Right atrium auricular region (tissue), 2 donors: ENCODE measurements at regions not wholly inside any gene's neighbourhood (a gene's known extent, or its start where the extent isn't known, plus 50 kb on each side); places are given as distances from the start of the nearest gene placed in this dataset.

Source experiments
- DNase-seq: peaks from one replicate; pipeline ENCODE4 v3.0.0-alpha.2; 2019; ENCODE audit warnings: low spot score
- H3K27ac ChIP-seq, 2 donors: fragments of 200-600 bp; sonication (generic); 1 replicate in 1 of 2; 2 replicates in 1 of 2; pipeline ENCODE4 v1.5.1; 2016 to 2019
- H3K27me3 ChIP-seq, 2 donors: fragments of 200-600 bp; sonication (generic); one replicate each; pipeline versions ENCODE4 v1.5.1 to v1.6.0; 2017 to 2019
- H3K36me3 ChIP-seq: fragments of 200-600 bp; sonication (generic); one replicate; pipeline ENCODE4 v1.5.1; 2016
- H3K4me1 ChIP-seq, 2 donors: fragments of 200-600 bp; sonication (generic); one replicate each; pipeline versions ENCODE4 v1.5.1 to v1.6.0; 2017 to 2019
- H3K4me3 ChIP-seq, 2 donors: fragments of 200-600 bp; sonication (generic); 1 replicate in 1 of 2; 2 replicates in 1 of 2; pipeline ENCODE4 v1.5.1; 2017 to 2019; ENCODE audit warnings: mild to moderate bottlenecking in 1 of 2, moderate library complexity in 1 of 2
- H3K9me3 ChIP-seq, 2 donors: fragments of 200-600 bp; sonication (generic); one replicate each; pipeline ENCODE4 v1.5.1; 2019
- TF ChIP-seq, protein P1 (sequence below), 2 donors: fragments of 200-600 bp; sonication (generic); IDR thresholded peaks; one replicate each; pipeline ENCODE4 v1.5.1; 2019; ENCODE audit warnings: antibody characterized with exemption in 2 of 2

DNA sequence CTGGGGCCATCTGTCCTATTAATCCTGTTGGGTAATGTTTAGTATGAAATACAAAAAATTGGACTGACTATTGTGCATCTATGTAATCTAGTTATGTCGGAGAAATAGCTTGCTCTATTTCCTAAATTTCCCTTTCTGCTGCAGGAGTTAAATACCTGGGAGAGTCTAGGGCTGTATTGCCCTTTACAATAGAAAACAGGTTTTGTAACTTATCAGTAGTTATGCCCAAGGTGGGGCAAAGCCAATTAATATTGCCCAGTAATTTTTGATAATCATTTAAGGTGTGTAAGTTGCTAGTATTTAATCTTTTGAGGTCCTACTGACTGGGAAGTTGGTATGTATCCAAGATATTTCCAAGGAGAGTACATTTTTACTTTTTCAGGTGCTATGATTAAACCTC lies 838.1 kb downstream of the DACH1 start:
- no peak for DNase-seq
- H3K27me3 ChIP-seq = no peaks in the 10 kb centered on the region
- TF ChIP-seq, protein P1, sequence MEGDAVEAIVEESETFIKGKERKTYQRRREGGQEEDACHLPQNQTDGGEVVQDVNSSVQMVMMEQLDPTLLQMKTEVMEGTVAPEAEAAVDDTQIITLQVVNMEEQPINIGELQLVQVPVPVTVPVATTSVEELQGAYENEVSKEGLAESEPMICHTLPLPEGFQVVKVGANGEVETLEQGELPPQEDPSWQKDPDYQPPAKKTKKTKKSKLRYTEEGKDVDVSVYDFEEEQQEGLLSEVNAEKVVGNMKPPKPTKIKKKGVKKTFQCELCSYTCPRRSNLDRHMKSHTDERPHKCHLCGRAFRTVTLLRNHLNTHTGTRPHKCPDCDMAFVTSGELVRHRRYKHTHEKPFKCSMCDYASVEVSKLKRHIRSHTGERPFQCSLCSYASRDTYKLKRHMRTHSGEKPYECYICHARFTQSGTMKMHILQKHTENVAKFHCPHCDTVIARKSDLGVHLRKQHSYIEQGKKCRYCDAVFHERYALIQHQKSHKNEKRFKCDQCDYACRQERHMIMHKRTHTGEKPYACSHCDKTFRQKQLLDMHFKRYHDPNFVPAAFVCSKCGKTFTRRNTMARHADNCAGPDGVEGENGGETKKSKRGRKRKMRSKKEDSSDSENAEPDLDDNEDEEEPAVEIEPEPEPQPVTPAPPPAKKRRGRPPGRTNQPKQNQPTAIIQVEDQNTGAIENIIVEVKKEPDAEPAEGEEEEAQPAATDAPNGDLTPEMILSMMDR (IDR thresholded peaks at IDR 0.05) = no peak
- no peak overlapping the region for H3K27ac ChIP-seq
- peaks cover 0 to 13% of the 10 kb centered on the region in 2 donors for H3K9me3 ChIP-seq
- no peaks in the 10 kb centered on the region for H3K4me1 ChIP-seq
- H3K4me3 ChIP-seq = no peak overlapping the region
- H3K36me3 ChIP-seq = no peaks in the 10 kb centered on the region

DNA sequence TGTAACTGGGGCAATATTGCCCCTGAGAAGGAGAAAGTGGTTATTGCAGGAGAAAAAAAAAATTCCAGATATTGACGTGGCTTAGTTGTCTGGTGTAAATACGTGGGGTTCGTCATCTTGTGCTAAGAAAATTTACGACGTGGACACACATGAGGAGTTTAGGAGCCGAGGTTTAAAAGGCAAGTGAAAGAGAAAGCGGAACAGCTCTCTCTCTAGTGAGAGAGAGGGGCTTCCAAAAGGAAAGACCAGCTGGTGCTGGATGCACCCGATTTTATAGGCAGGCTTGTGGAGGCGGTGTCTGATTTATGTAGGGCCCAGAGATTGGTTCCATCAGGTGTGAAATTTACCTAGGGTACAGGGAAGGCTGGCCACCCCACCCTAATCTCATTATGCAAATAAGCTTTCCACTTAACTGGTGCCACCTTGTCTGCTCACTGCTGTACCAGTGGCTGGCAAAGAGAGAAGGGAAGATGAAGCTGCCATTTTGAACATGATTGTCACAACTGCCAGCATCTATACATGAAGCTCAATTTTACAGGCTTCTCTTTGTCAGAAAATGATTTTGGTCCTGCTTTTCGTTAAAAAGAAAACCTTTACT lies 845.1 kb downstream of the DACH1 start:
- no peaks in the 10 kb centered on the region for H3K27me3 ChIP-seq
- H3K4me3 ChIP-seq = no peak overlapping the region
- no peaks in the 10 kb centered on the region for H3K36me3 ChIP-seq
- TF ChIP-seq, protein P1 (IDR thresholded peaks at IDR 0.05) = no peak
- no peaks in the 10 kb centered on the region for H3K4me1 ChIP-seq
- no peak overlapping the region for H3K27ac ChIP-seq
- no peaks in the 10 kb centered on the region for H3K9me3 ChIP-seq
- DNase-seq = no peak

DNA sequence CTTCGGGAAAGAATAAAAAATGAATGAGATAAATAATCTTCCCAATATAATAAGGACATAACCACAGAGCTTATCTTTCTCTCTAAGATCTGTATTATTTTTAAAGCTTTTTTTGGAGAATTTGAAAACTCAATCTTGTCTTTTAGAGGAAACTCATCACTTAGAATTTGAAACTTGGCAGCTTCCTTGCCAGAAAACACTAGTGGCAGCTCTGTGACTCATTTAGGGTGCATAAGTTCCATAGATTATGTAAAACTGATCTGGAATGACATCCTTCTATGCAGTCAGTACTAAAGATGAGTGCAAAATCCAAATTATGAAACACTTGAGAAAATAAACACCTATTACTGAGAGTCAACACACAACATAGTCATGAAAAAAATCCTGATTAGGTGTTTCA lies 848.0 kb downstream of the DACH1 start:
- H3K27ac ChIP-seq = no peak overlapping the region
- TF ChIP-seq, protein P1 (IDR thresholded peaks at IDR 0.05) = no peak
- DNase-seq = no peak
- H3K4me3 ChIP-seq = no peak overlapping the region
- H3K4me1 ChIP-seq = no peaks in the 10 kb centered on the region
- no peaks in the 10 kb centered on the region for H3K27me3 ChIP-seq
- no peaks in the 10 kb centered on the region for H3K36me3 ChIP-seq
- H3K9me3 ChIP-seq = no peaks in the 10 kb centered on the region

DNA sequence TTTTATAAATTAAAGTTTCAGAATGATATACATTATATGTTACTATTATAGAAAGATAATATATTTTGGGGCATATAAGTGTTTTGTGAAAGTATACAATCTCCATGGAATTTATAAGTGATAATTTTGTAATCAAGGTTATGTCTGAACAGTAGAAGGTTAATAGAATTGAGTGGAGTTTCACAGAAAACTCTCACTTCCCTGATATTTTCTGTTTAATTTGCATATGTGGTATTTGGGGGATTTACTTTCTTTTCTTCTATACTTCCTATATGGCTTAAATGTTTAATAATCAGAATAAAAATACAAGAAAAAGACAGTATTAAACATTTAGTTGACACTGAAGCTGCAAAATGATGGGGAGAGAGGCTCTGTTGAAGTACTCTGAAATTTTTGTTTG lies 848.5 kb downstream of the DACH1 start:
- Histone ChIP-seq H3K4me3 (no peak overlapping the region), H3K27me3 (no peaks in the 10 kb centered on the region), H3K36me3 (no peaks in the 10 kb centered on the region), H3K4me1 (no peaks in the 10 kb centered on the region), H3K9me3 (no peaks in the 10 kb centered on the region), H3K27ac (no peak overlapping the region)
- TF ChIP-seq, protein P1 (IDR thresholded peaks at IDR 0.05) = no peak
- DNase-seq = no peak

DNA sequence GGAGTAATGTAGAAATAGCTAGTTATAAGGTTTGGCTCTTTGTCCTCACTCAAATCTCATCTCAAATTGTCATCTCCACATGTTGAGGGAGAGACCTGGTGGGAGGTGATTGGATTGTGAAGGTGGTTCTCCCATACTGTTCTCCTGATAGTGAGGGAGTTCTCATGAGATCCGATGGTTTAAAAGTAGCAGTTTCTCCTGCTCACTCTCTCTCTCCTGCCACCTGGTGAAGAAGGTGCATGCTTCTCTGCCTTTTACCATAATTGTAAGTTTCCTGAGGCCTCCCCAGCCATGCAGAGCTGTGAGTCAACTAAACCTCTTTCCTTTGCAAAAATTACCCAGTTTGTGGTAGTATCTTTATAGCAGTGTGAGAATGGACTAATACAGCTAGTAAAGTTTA lies 849.4 kb downstream of the DACH1 start:
- H3K4me1 ChIP-seq = no peaks in the 10 kb centered on the region
- H3K4me3 ChIP-seq = no peak overlapping the region
- no peak overlapping the region for H3K27ac ChIP-seq
- H3K27me3 ChIP-seq = no peaks in the 10 kb centered on the region
- no peaks in the 10 kb centered on the region for H3K9me3 ChIP-seq
- DNase-seq = no peak
- H3K36me3 ChIP-seq = no peaks in the 10 kb centered on the region
- TF ChIP-seq, protein P1 (IDR thresholded peaks at IDR 0.05) = no peak

DNA sequence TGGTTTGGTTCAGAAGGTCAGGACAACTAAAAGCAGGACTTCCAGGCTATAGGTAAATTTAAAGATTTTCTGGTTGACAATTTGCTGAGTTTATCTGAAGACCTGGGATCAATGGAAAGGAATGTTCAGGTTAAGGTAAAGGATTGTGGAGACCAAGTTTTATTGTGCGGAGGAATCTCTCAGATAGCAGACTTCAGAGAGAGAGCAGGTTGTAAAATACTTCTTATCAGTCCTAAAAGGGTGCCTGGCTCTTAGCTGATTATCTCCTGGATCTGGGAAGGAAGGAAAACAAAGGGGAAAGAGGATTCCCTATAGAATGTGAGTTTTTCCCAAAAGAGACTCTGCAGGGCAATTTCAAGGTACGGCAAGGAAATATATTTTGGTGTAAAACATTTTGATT lies 851.5 kb downstream of the DACH1 start:
- TF ChIP-seq, protein P1 (IDR thresholded peaks at IDR 0.05) = no peak
- H3K4me3 ChIP-seq = no peak overlapping the region
- no peaks in the 10 kb centered on the region for H3K36me3 ChIP-seq
- no peaks in the 10 kb centered on the region for H3K4me1 ChIP-seq
- H3K27me3 ChIP-seq = no peaks in the 10 kb centered on the region
- no peak for DNase-seq
- H3K27ac ChIP-seq = no peak overlapping the region
- no peaks in the 10 kb centered on the region for H3K9me3 ChIP-seq
